GM18870 (cell line): ENCODE measurements at regions not wholly inside any gene's neighbourhood (a gene's known extent, or its start where the extent isn't known, plus 50 kb on each side); places are given as distances from the start of the nearest gene placed in this dataset.
"Not testable (repeated sequence)": the region's sequence is repeated elsewhere in the genome, so short reads cannot be mapped to it uniquely, and the experiment has no call there.

ENCODE experiments used
- ATAC-seq: cut with Tn5 transposase; IDR thresholded peaks from one replicate; pipeline ENCODE4 v1.9.1; 2021; ENCODE audit warnings: moderate library complexity; ENCODE audit not compliant: unreplicated experiment

GRCh38 chr7:84738583-84739150, 448.2 kb downstream of the SEMA3D start:
- ATAC-seq = no peak

- ATAC-seq = no peak
Observed at GRCh38 chr7:84735677-84736076, 451.2 kb downstream of the SEMA3D start.

GRCh38 chr7:84735011-84735410, 451.8 kb downstream of the SEMA3D start:
- ATAC-seq = no peak

- ATAC-seq = not testable (repeated sequence)
Observed at GRCh38 chr7:84733976-84734375, 452.9 kb downstream of the SEMA3D start.

GRCh38 chr7:84730864-84731263, 456.0 kb downstream of the SEMA3D start:
- ATAC-seq = not testable (repeated sequence)

GRCh38 chr7:84729284-84729683, 457.6 kb downstream of the SEMA3D start:
- ATAC-seq = no peak

GRCh38 chr7:84722734-84723133, 464.1 kb downstream of the SEMA3D start:
- ATAC-seq = no peak

- no peak for ATAC-seq
Observed at GRCh38 chr7:84722086-84722485, 464.8 kb downstream of the SEMA3D start.

GRCh38 chr7:84720456-84721097, 466.3 kb downstream of the SEMA3D start:
- ATAC-seq = no peak

- no peak for ATAC-seq
Observed at GRCh38 chr7:84714765-84715164, 472.1 kb downstream of the SEMA3D start.

GRCh38 chr7:84712374-84713121, 474.3 kb downstream of the SEMA3D start:
- no peak for ATAC-seq

- ATAC-seq = not testable (repeated sequence)
Observed at GRCh38 chr7:84710538-84710937, 476.3 kb downstream of the SEMA3D start.

- no peak for ATAC-seq
Observed at GRCh38 chr7:84705706-84706105, 481.1 kb downstream of the SEMA3D start.

GRCh38 chr7:84705079-84705478, 481.8 kb downstream of the SEMA3D start:
- ATAC-seq = no peak

GRCh38 chr7:84704380-84704779, 482.5 kb downstream of the SEMA3D start:
- no peak for ATAC-seq

- no peak for ATAC-seq
Observed at GRCh38 chr7:84701524-84702306, 485.1 kb downstream of the SEMA3D start.

- ATAC-seq = no peak
Observed at GRCh38 chr7:84700563-84701370, 486.1 kb downstream of the SEMA3D start.

GRCh38 chr7:84697506-84697905, 489.4 kb downstream of the SEMA3D start:
- ATAC-seq = no peak

GRCh38 chr7:84693483-84693882, 493.4 kb downstream of the SEMA3D start:
- no peak for ATAC-seq

- ATAC-seq = no peak
Observed at GRCh38 chr7:84688671-84689070, 494.1 kb upstream of the SEMA3A start.

GRCh38 chr7:84686373-84686772, 491.8 kb upstream of the SEMA3A start:
- ATAC-seq = no peak
